ENCODE measurements at regions not wholly inside any gene's neighbourhood (a gene's known extent, or its start where the extent isn't known, plus 50 kb on each side); places are given as distances from the start of the nearest gene placed in this dataset.

- no peak for ATAC-seq
- no peak for DNase-seq (ENCODE audit: low spot score)
Observed at GRCh38 chr3:159165961-159166360, 364.1 kb downstream of the MFSD1 start.

- ATAC-seq (peak; percentile 76), DNase-seq (ENCODE audit: low spot score) (no peak)
Observed at GRCh38 chr3:159166899-159167586, 365.2 kb downstream of the MFSD1 start.

- no peak for ATAC-seq
Observed at GRCh38 chr3:159168788-159169187, 366.9 kb downstream of the MFSD1 start.

GRCh38 chr3:159169828-159170227, 368.0 kb downstream of the MFSD1 start:
- ATAC-seq (no peak), DNase-seq (ENCODE audit: low spot score) (no peak)

More at GRCh38 chr3:159168788-159169187, 366.9 kb downstream of the MFSD1 start:
- DNase-seq (ENCODE audit: low spot score), result no peak

GRCh38 chr3:159170436-159171003, 368.7 kb downstream of the MFSD1 start:
- DNase-seq (ENCODE audit: low spot score) (no peak), ATAC-seq (no peak)

GRCh38 chr3:159171333-159171732, 369.5 kb downstream of the MFSD1 start:
- ATAC-seq (no peak), DNase-seq (ENCODE audit: low spot score) (no peak)

GRCh38 chr3:159172473-159172872, 370.6 kb downstream of the MFSD1 start:
- DNase-seq (ENCODE audit: low spot score) (no peak), ATAC-seq (no peak)

- no peak for ATAC-seq
- DNase-seq (ENCODE audit: low spot score), result no peak
Observed at GRCh38 chr3:159174715-159175692, 373.1 kb downstream of the MFSD1 start.

GRCh38 chr3:159178209-159178897, 376.5 kb downstream of the MFSD1 start:
- DNase-seq (ENCODE audit: low spot score) (no peak), ATAC-seq (no peak)

- ATAC-seq (peak; percentile 38), DNase-seq (ENCODE audit: low spot score) (no peak)
Observed at GRCh38 chr3:159182961-159183360, 381.1 kb downstream of the MFSD1 start.

GRCh38 chr3:159185443-159186050, 383.7 kb downstream of the MFSD1 start:
- no peak for DNase-seq (ENCODE audit: low spot score)
- no peak for ATAC-seq

GRCh38 chr3:159186581-159186980, 384.7 kb downstream of the MFSD1 start:
- ATAC-seq (no peak), DNase-seq (ENCODE audit: low spot score) (no peak)

GRCh38 chr3:159187232-159187631, 385.4 kb downstream of the MFSD1 start:
- ATAC-seq, result peak; percentile 70

GRCh38 chr3:159187706-159188105, 385.9 kb downstream of the MFSD1 start:
- DNase-seq (ENCODE audit: low spot score) (peak; percentile 80), ATAC-seq (peak; percentile 91)

More at GRCh38 chr3:159187232-159187631, 385.4 kb downstream of the MFSD1 start:
- DNase-seq (ENCODE audit: low spot score), result peak; percentile 64

GRCh38 chr3:159189994-159190669, 388.3 kb downstream of the MFSD1 start:
- ATAC-seq, result no peak

GRCh38 chr3:159191447-159191846, 389.6 kb downstream of the MFSD1 start:
- DNase-seq (ENCODE audit: low spot score) (no peak), ATAC-seq (no peak)

More at GRCh38 chr3:159189994-159190669, 388.3 kb downstream of the MFSD1 start:
- DNase-seq (ENCODE audit: low spot score), result no peak

GRCh38 chr3:159196359-159196758, 394.5 kb downstream of the MFSD1 start:
- ATAC-seq, result no peak
- DNase-seq (ENCODE audit: low spot score), result no peak

- DNase-seq (ENCODE audit: low spot score), result no peak
- no peak for ATAC-seq
Observed at GRCh38 chr3:159200176-159200575, 398.3 kb downstream of the MFSD1 start.

- DNase-seq (ENCODE audit: low spot score), result no peak
- ATAC-seq, result no peak
Observed at GRCh38 chr3:159208050-159208449, 406.2 kb downstream of the MFSD1 start.

- DNase-seq (ENCODE audit: low spot score), result no peak
- no peak for ATAC-seq
Observed at GRCh38 chr3:159209459-159209858, 407.6 kb downstream of the MFSD1 start.
